Activated CD4-positive, alpha-beta T cell treated with anti-CD3 and anti-CD28 coated beads, Interleukin-2, Interleukin-6, amounts not matched to agents 100 ng/mL and 50 ng/mL, durations not matched to agents 16 hours and 8 hours (primary cell): ENCODE measurements at regions not wholly inside any gene's neighbourhood (a gene's known extent, or its start where the extent isn't known, plus 50 kb on each side); places are given as distances from the start of the nearest gene placed in this dataset.
"Not testable (repeated sequence)": the region's sequence is repeated elsewhere in the genome, so short reads cannot be mapped to it uniquely, and the experiment has no call there.

Experiments
- DNase-seq: peaks from one replicate; pipeline ENCODE4 v3.0.0-alpha.2; 2020

DNA sequence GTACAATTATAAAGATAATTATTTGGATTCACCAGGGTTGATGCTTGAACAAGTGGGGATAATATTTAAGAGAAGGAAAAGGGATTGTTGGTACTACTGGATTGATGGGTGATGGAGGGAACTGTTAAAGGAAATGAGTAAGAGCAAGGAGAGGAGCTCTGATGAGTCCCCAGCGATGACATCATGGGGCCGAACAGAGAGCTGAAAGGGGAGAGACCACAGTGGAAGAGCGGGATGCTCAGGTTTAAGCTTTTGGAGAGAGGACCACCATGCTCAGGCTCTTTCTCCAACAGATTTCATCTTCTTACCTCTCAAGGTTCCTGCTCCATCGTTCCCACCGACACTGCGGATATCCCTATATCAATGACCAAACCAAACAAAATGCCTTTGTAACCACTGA is 568.7 kb downstream of the ETS1 start:
- DNase-seq, result no peak

DNA sequence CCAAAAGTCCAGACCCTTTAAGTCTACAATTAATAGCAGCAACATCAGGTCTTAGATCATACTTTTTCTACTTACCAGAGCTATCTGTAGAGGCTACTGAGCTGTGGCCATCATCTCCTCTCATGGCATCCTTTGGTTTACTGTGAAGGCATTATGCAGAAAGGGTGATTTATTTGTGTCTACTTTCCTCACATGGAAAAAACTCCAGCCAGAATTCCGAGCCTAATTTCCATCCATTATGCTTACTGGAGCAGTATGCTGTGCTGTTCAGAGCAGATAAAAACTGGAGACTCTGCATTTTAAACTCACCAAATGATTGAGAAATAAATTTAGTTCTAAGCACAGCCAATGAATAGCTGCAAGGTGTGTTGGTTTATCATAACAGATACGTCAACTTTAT is 581.8 kb downstream of the ETS1 start:
- DNase-seq, result no peak

DNA sequence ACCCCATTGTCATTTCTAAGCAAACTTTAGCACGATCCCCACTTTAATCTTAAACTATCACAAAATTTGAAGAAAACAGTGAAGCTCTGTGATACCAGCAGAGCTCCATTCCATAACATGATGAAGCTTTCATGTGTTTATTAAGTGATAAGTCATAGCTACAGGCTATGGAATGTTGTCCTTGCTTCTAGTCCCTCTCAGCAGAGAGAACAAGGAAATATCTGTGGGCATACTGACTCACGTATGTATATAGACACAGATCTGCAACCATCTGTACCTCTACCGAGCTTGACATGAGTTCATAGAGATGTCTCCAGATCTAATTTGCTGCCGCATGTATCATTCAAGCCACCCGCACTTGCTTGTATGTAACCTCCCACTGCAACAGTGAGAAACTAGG is 588.9 kb downstream of the ETS1 start:
- no peak for DNase-seq

DNA sequence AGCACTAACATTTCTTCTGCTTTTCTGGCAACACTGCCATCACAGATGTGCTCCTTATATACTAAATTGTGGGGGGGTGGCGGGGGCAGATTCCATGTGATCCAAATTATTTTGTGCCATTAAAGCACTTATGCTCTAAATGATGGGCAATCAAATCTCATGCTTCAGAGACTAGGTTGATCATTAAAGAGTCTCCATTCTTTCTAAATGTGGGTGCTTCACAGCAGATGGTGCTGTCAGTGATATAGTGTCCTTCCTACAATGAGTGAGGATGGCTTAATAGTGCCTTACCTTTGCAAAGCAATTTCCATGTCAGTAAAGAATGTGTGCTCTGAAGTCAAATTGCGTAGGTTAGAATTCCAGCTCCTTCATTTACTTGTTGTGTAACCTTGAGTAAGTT is 589.8 kb downstream of the ETS1 start:
- no peak for DNase-seq

- DNase-seq, result no peak
These were observed 590.5 kb downstream of the ETS1 start for GRCh38 chr11:127996825-127997224.

GRCh38 chr11:127995921-127996320 is 591.4 kb downstream of the ETS1 start:
- DNase-seq, result no peak

DNA sequence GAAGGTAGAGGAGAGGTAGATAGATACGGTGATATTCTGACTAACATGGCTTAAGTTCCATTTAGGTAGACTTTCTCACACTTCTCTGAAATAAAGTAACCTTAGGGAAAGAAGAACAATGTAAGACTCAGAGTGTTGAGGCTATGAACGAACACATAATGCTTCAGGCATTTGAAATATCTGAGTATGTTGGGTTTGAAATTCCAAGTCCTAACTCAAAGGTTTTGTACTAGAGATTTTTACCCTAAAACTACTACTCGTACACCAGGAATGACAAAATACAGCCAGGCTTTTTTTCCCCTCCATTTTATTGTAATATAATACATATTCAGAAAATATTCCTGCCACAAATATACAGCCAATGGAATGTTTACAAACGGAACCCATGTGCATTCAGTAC is 592.6 kb downstream of the ETS1 start:
- no peak for DNase-seq

GRCh38 chr11:127993788-127994187 is 593.6 kb downstream of the ETS1 start:
- DNase-seq, result no peak

DNA sequence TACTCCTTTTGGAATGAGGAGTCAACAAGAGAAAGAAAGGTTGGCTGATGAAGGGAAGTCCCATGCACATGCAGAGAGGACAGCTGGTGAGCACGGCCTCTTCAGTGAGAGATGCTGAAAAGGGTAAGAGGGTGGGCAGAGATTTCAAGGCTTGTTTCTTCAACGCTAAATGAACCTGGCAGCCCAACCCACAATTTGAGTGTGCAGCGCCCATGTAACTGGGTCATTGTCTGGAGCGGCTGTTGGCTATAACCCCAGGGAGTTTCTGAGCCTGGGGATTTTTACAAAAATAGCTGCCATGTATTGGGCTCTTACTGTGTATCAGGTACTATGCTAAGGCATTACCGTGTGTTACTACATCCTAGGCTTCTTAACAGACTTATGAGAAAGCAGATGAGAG is 594.1 kb downstream of the ETS1 start:
- no peak for DNase-seq

DNA sequence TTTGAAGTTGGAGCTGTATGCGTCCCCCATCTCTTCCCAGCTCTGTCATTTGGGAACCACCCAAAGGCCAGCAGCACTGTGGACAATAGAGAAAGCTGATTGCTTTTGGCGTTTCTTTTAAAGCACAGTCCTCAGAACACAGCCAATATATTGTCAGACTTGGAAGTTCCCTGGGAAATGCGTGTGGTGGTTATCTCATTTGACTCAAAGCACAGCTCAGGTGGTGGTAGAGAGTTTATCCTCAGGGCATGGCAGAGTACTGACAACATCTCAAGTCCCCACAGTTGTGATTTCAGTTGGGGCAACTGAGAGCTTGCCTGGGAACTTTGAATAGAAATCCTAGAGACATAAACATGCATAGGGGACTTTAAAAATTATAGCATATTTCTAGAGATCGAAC is 601.3 kb downstream of the ETS1 start:
- DNase-seq, result no peak

DNA sequence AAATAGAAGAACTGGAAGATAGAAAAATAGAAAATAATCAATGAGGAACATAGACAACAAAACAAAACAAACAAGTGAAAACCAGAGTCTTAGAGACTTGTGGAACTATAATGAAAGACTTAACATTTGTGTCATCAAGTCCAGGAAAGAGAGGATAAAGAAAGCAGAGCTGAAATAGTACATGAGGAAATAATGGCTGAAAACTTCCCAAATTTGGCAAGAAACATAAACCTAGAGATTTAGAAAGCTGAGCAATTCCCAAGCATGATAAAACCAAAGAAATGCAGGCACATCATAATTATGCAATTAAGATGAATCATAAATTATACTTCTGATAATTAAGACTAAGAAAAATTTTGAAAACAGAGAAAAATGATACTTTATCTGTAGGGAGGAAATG is 614.5 kb downstream of the ETS1 start:
- DNase-seq, result no peak

DNA sequence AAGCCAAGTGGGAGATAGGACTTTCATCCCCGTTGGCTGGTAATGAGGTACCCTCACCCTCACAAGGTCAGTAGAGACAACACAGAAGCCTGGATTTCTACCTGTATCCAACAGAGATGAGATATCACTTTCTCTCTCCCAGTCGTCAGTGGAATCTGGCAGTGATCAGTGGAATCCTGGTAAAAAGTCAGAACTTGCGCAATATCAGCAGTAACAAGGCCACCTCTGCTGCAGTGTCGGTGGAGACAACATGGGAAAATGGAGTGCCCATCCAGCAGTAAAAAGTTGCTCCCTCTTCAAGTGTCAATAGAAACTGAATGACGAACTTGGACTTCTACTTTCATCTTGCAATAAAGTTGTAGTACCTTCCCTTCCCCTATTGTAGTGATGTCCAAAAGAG is 615.9 kb downstream of the ETS1 start:
- DNase-seq, result no peak

- no peak for DNase-seq
These were observed 620.5 kb downstream of the ETS1 start for GRCh38 chr11:127966821-127967220.

- DNase-seq, result no peak
These were observed 621.3 kb downstream of the ETS1 start for GRCh38 chr11:127965939-127966668.

GRCh38 chr11:127962416-127962815 is 624.9 kb downstream of the ETS1 start:
- no peak for DNase-seq

DNA sequence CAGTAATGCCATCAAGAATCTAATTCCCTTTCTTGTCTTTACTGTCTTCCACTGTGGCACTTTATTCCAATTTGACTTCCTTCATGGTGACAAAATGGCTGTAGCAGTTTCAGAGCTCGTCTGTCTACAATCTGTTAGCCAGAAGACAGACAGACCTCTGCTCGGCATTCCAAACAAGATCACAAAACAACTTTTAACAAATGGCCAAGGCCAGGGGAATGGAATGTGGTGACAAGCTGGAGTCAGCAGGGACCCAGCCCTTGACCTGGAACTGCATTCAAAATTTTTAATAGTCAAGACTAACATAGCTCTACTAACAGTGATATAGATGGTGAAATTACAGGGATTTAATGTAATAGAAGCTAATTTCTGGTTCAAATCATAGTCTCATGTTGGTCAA is 637.2 kb downstream of the ETS1 start:
- DNase-seq, result no peak

DNA sequence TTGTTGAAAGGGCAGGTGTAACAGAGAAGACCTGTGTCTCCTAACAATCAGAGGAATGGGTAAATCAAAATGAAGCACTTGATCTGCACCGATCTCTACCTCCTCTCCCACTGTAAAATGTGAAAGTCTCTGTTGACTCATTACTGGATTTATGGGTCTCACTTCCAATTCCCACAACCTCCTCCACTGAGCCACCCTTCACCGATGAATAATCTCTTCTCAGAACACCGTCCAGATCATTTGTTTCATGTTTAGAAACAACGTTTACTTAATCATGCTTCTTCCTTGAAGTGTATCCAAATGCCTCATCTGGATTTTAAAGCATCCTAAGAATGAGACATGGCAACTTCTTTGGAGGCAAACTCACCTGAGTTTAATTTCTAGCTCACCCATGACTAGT is 643.6 kb downstream of the ETS1 start:
- peak; percentile 54 for DNase-seq

DNA sequence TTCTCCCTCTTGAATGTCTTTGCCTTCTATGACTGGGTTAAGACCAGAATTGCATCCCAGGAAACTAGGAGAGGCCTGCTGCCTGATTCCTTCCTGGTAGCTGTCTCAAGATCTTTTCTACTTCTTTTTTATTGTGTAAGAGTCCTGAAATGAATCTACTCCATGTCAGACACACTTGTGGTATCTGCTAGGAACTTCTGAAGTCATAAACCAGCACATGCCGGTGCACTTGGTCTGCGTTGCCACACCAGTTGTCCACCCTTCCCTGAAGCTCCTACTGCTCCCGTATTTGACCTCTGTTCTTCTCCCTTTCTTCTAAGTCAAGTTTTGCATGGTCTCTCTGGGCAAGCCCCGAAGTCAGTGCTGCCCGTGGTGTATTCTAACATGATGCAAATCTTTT is 644.2 kb downstream of the ETS1 start:
- no peak for DNase-seq

- not testable (repeated sequence) for DNase-seq
These were observed 645.8 kb downstream of the ETS1 start for GRCh38 chr11:127941554-127941953.

GRCh38 chr11:127939000-127939399 is 648.4 kb downstream of the ETS1 start:
- no peak for DNase-seq

- DNase-seq, result no peak
These were observed 652.3 kb downstream of the ETS1 start for GRCh38 chr11:127935081-127935480.

DNA sequence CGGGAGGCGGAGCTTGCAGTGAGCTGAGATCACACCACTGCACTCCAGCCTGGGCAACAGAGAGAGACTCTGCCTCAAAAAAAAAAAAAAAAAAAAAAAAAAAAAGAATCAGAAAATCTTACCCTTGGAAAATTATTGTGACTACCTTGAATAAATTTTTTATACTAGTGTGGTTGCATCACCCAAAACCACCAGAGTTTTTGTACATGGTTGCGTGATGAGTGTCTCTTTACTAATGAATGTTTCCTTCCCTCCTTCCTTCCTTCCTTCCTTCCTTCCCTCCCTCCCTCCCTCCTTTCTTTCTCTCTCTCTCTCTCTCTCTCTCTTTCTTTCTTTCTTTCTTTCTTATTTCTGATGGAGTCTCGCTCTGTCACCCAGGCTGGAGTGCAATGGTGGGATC is 653.4 kb downstream of the ETS1 start:
- not testable (repeated sequence) for DNase-seq

DNA sequence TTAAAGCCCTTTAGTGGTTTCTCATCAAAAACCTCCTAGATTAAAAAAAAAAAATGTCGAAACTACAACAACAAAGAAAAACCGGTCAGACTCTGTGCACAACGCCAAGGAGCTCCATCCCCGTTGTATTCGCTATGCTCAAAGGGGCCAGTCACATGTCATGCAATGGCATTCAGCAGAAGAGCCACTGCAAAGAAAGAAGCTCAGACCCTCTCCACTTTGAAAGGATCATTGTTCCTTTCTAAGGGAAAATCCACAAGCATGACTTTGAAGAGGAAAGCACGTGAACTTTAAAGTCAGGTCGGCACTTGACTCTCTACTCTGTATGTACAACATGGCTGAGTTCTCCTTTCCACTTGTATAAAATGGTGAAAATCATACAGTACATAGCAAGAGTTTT is 655.6 kb downstream of the ETS1 start:
- no peak for DNase-seq

GRCh38 chr11:127926721-127927120 is 660.6 kb downstream of the ETS1 start:
- no peak for DNase-seq

DNA sequence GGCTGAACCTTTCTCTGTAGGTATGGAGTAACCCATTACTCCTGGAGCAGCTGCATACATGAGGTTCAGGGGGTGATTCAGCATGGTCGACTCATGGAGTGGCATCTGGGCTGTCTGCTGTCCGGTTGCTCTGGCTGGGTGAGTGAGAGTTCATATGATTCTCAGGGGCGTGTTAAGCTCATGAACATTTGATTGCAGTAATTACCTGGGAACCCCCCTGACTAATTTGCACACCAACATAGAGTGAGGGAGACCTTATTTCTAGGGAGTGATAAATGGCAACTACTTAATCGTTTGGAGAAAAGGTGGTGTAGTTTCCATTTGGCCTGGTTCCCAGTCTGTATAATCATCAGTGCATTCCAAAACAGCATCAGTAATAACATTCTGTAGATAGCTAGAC is 661.9 kb downstream of the ETS1 start:
- DNase-seq, result no peak
